Ishikawa (cell line): ENCODE measurements at regions not wholly inside any gene's neighbourhood (a gene's known extent, or its start where the extent isn't known, plus 50 kb on each side); places are given as distances from the start of the nearest gene placed in this dataset.

Experiments used
- CEBPB ChIP-seq: IDR thresholded peaks from 2 replicates; pipeline ENCODE4 v1.6.1; 2012
- CREB1 ChIP-seq: IDR thresholded peaks from 2 replicates; pipeline ENCODE4 v1.6.1; 2012; ENCODE audit warnings: low read depth
- EGR1 ChIP-seq: IDR thresholded peaks from 2 replicates; pipeline ENCODE4 v1.6.1; 2012
- EP300 ChIP-seq: IDR thresholded peaks from 2 replicates; pipeline ENCODE4 v1.6.1; 2012; ENCODE audit warnings: borderline replicate concordance
- FOXM1 ChIP-seq: IDR thresholded peaks from 2 replicates; pipeline ENCODE4 v1.6.1; 2012; ENCODE audit warnings: low read depth, borderline replicate concordance
- MAX ChIP-seq: IDR thresholded peaks from 2 replicates; pipeline ENCODE4 v1.6.1; 2012
- NFIC ChIP-seq: IDR thresholded peaks from 2 replicates; pipeline ENCODE4 v1.6.1; 2012
- RAD21 ChIP-seq: IDR thresholded peaks from 2 replicates; pipeline ENCODE4 v1.6.1; 2012; ENCODE audit warnings: low read depth
- TAF1 ChIP-seq: IDR thresholded peaks from 2 replicates; pipeline ENCODE4 v1.6.1; 2012; ENCODE audit warnings: low read depth, mild to moderate bottlenecking
- TCF12 ChIP-seq: IDR thresholded peaks from 2 replicates; pipeline ENCODE4 v1.6.1; 2012; ENCODE audit warnings: low read depth
- TEAD4 ChIP-seq: IDR thresholded peaks from 2 replicates; pipeline ENCODE4 v1.6.1; 2012
- YY1 ChIP-seq: IDR thresholded peaks from 2 replicates; pipeline ENCODE4 v1.6.1; 2012; ENCODE audit warnings: low read depth
- ZBTB7A ChIP-seq: IDR thresholded peaks from 2 replicates; pipeline ENCODE4 v1.6.1; 2012; ENCODE audit warnings: low read depth
- TF ChIP-seq, protein P1 (sequence below): IDR thresholded peaks from 2 replicates; pipeline ENCODE4 v1.6.1; 2012; ENCODE audit warnings: low read depth, mild to moderate bottlenecking
- TF ChIP-seq, protein P2 (sequence below): IDR thresholded peaks from 2 replicates; pipeline ENCODE4 v1.6.1; 2012

GRCh38 chr6:131451321-131452144 is 121.5 kb upstream of the ARG1 start:
- no peak for TF ChIP-seq EGR1
- TF ChIP-seq YY1 = no peak
- TF ChIP-seq CREB1 = no peak
- no peak for TF ChIP-seq CEBPB
- TF ChIP-seq MAX = no peak
- no peak for TF ChIP-seq NFIC
- no peak for TF ChIP-seq RAD21
- TF ChIP-seq EP300 = no peak
- TF ChIP-seq TAF1 = no peak
- no peak for TF ChIP-seq TEAD4
- no peak for TF ChIP-seq ZBTB7A

- no peak for TF ChIP-seq FOXM1
- TF ChIP-seq, protein P1, sequence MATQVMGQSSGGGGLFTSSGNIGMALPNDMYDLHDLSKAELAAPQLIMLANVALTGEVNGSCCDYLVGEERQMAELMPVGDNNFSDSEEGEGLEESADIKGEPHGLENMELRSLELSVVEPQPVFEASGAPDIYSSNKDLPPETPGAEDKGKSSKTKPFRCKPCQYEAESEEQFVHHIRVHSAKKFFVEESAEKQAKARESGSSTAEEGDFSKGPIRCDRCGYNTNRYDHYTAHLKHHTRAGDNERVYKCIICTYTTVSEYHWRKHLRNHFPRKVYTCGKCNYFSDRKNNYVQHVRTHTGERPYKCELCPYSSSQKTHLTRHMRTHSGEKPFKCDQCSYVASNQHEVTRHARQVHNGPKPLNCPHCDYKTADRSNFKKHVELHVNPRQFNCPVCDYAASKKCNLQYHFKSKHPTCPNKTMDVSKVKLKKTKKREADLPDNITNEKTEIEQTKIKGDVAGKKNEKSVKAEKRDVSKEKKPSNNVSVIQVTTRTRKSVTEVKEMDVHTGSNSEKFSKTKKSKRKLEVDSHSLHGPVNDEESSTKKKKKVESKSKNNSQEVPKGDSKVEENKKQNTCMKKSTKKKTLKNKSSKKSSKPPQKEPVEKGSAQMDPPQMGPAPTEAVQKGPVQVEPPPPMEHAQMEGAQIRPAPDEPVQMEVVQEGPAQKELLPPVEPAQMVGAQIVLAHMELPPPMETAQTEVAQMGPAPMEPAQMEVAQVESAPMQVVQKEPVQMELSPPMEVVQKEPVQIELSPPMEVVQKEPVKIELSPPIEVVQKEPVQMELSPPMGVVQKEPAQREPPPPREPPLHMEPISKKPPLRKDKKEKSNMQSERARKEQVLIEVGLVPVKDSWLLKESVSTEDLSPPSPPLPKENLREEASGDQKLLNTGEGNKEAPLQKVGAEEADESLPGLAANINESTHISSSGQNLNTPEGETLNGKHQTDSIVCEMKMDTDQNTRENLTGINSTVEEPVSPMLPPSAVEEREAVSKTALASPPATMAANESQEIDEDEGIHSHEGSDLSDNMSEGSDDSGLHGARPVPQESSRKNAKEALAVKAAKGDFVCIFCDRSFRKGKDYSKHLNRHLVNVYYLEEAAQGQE = no peak
- TF ChIP-seq, protein P2, sequence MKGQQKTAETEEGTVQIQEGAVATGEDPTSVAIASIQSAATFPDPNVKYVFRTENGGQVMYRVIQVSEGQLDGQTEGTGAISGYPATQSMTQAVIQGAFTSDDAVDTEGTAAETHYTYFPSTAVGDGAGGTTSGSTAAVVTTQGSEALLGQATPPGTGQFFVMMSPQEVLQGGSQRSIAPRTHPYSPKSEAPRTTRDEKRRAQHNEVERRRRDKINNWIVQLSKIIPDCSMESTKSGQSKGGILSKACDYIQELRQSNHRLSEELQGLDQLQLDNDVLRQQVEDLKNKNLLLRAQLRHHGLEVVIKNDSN = no peak
- TF ChIP-seq ZBTB7A = no peak
- TF ChIP-seq CEBPB = no peak
- no peak for TF ChIP-seq RAD21
- no peak for TF ChIP-seq CREB1
- TF ChIP-seq MAX = no peak
These were observed 119.2 kb upstream of the ARG1 start for GRCh38 chr6:131453803-131454202.

DNA sequence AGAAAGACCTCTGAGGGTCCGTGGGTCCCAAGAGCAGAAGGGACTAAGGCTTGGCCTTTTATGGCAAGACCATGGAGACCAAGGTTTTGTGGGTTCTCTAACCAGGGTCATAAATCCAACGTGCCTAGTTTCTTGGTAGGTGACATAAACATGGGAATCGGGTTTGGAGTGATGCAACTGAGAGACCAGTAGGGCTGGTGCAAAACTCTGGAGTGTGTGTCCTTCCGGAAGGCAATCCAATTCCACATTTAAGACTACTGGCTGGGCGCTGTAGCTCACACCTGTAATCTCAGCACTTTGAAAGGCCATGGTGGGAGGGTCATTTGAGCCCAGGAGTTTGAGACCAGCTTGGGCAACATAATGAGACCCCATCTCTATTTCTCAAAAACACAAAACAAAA is 116.5 kb upstream of the ARG1 start:
- TF ChIP-seq, protein P2 = no peak
- no peak for TF ChIP-seq RAD21
- TF ChIP-seq TEAD4 = no peak

- TF ChIP-seq EP300 = no peak
- TF ChIP-seq TEAD4 = no peak
- TF ChIP-seq CREB1 = no peak
- no peak for TF ChIP-seq MAX
- TF ChIP-seq TAF1 = no peak
- TF ChIP-seq, protein P2 = no peak
- TF ChIP-seq NFIC = no peak
- no peak for TF ChIP-seq ZBTB7A
- no peak for TF ChIP-seq TCF12
- no peak for TF ChIP-seq YY1
- no peak for TF ChIP-seq CEBPB
These were observed 114.0 kb upstream of the ARG1 start for GRCh38 chr6:131459005-131459404.

GRCh38 chr6:131460614-131461000 is 112.4 kb upstream of the ARG1 start:
- TF ChIP-seq CEBPB (no peak), MAX (no peak), TEAD4 (no peak), NFIC (no peak)
- TF ChIP-seq, protein P2 = no peak

GRCh38 chr6:131469130-131469529 is 103.9 kb upstream of the ARG1 start:
- TF ChIP-seq NFIC = no peak
- no peak for TF ChIP-seq MAX
- no peak for TF ChIP-seq TCF12
- TF ChIP-seq FOXM1 = no peak
- TF ChIP-seq TAF1 = no peak
- no peak for TF ChIP-seq YY1
- TF ChIP-seq CREB1 = no peak
- no peak for TF ChIP-seq CEBPB
- no peak for TF ChIP-seq ZBTB7A
- TF ChIP-seq, protein P1 = no peak
- TF ChIP-seq TEAD4 = no peak
- no peak for TF ChIP-seq EP300
